CD14-positive monocyte (primary cell): ENCODE measurements at regions not wholly inside any gene's neighbourhood (a gene's known extent, or its start where the extent isn't known, plus 50 kb on each side); places are given as distances from the start of the nearest gene placed in this dataset.

Source experiments
- DNase-seq, 3 donors: peaks; one replicate each; pipeline ENCODE4 v3.0.0-alpha.2; 2011 to 2022
- H2AFZ ChIP-seq: 2 replicates; pipeline ENCODE4 v1.6.0; 2012; ENCODE audit warnings: mild to moderate bottlenecking, low read depth, low read length, inconsistent platforms; ENCODE audit not compliant: insufficient read depth, poor library complexity, severe bottlenecking
- H3K27ac ChIP-seq, 2 donors: 1 replicate in 1 of 2; 2 replicates in 1 of 2; pipeline ENCODE4 v1.5.1; 2012 to 2013; ENCODE audit warnings: low read length in 2 of 2, control low read depth in 1 of 2, inconsistent platforms in 1 of 2, low read depth in 1 of 2, mild to moderate bottlenecking in 1 of 2
- H3K27me3 ChIP-seq, 2 donors: one replicate each; pipeline versions ENCODE4 v1.6.0 to v1.6.1; 2011 to 2013; ENCODE audit warnings: low read length in 2 of 2; ENCODE audit not compliant: control insufficient read depth in 2 of 2, insufficient read depth in 2 of 2
- H3K36me3 ChIP-seq, 2 donors: replicated peaks in 1 of 2; 1 replicate in 1 of 2; 2 replicates in 1 of 2; pipeline versions ENCODE4 v1.5.1 to v1.6.1; 2012 to 2013; ENCODE audit warnings: low read length in 2 of 2, control low read depth in 1 of 2, inconsistent platforms in 1 of 2, mild to moderate bottlenecking in 1 of 2; ENCODE audit not compliant: insufficient read depth in 2 of 2, control insufficient read depth in 1 of 2
- H3K4me1 ChIP-seq, 2 donors: 1 replicate in 1 of 2; 2 replicates in 1 of 2; pipeline versions ENCODE4 v1.5.1 to v1.6.1; 2012 to 2013; ENCODE audit warnings: low read length in 2 of 2, control low read depth in 1 of 2, inconsistent platforms in 1 of 2, mild to moderate bottlenecking in 1 of 2, moderate library complexity in 1 of 2; ENCODE audit not compliant: insufficient read depth in 2 of 2, control insufficient read depth in 1 of 2
- H3K4me2 ChIP-seq: replicated peaks from 2 replicates; pipeline ENCODE3; 2012; ENCODE audit warnings: low read length, moderate library complexity, mild to moderate bottlenecking; ENCODE audit not compliant: poor library complexity, severe bottlenecking; ENCODE audit errors: extremely low read depth
- H3K4me3 ChIP-seq, 3 experiments: fragments of 200-600 bp in 1 of 3; sonication (generic) in 1 of 3; replicated peaks in 1 of 3; 1 replicate in 2 of 3; 2 replicates in 1 of 3; pipeline ENCODE4 v1.5.1; 2011 to 2013; ENCODE audit warnings: low read length in 3 of 3, mild to moderate bottlenecking in 3 of 3, control low read depth in 2 of 3, low read depth in 2 of 3, inconsistent platforms in 1 of 3, moderate library complexity in 1 of 3
- H3K79me2 ChIP-seq: 2 replicates; pipeline ENCODE4 v1.6.0; 2012; ENCODE audit warnings: mild to moderate bottlenecking, control low read depth, inconsistent platforms, low read length, moderate library complexity; ENCODE audit not compliant: insufficient read depth
- H3K9ac ChIP-seq: 2 replicates; pipeline ENCODE4 v1.6.0; 2017; ENCODE audit warnings: low read length, mild to moderate bottlenecking; ENCODE audit not compliant: insufficient read depth, poor library complexity, severe bottlenecking
- H3K9me3 ChIP-seq, 2 donors: replicated peaks in 1 of 2; 1 replicate in 1 of 2; 2 replicates in 1 of 2; pipeline versions ENCODE4 v1.5.1 to v1.6.1; 2012 to 2013; ENCODE audit warnings: low read length in 2 of 2, control low read depth in 1 of 2; ENCODE audit not compliant: control insufficient read depth in 1 of 2, insufficient read depth in 1 of 2
- H4K20me1 ChIP-seq: 2 replicates; pipeline ENCODE4 v1.6.0; 2012; ENCODE audit warnings: mild to moderate bottlenecking, low read length, control low read depth, moderate library complexity; ENCODE audit not compliant: insufficient read depth
- H3K27ac Mint-ChIP-seq, 7 donors: one replicate each; pipeline ENCODE4 v1.8.0; 2020; ENCODE audit warnings: mild to moderate bottlenecking in 7 of 7, mixed read lengths in 7 of 7, moderate library complexity in 6 of 7, inconsistent platforms in 2 of 7
- H3K27me3 Mint-ChIP-seq, 3 donors: one replicate each; pipeline ENCODE4 v1.8.0; 2021 to 2022; ENCODE audit warnings: low read depth in 3 of 3, mild to moderate bottlenecking in 3 of 3, mixed read lengths in 3 of 3, moderate library complexity in 3 of 3, inconsistent platforms in 1 of 3
- H3K36me3 Mint-ChIP-seq, 2 donors: one replicate each; pipeline ENCODE4 v1.8.0; 2020; ENCODE audit warnings: mixed read lengths in 2 of 2, inconsistent platforms in 1 of 2, mild to moderate bottlenecking in 1 of 2
- H3K4me1 Mint-ChIP-seq: one replicate; pipeline ENCODE4 v1.8.0; 2020; ENCODE audit warnings: mild to moderate bottlenecking, mixed read lengths
- H3K4me3 Mint-ChIP-seq, 2 donors: one replicate each; pipeline ENCODE4 v1.8.0; 2020; ENCODE audit warnings: mild to moderate bottlenecking in 2 of 2, mixed read lengths in 2 of 2, moderate library complexity in 1 of 2
- H3K9me3 Mint-ChIP-seq, 7 donors: one replicate each; pipeline ENCODE4 v1.8.0; 2020 to 2022; ENCODE audit warnings: mixed read lengths in 7 of 7, mild to moderate bottlenecking in 6 of 7, moderate library complexity in 6 of 7, inconsistent platforms in 2 of 7
- CTCF ChIP-seq: fragments of 200-600 bp; IDR thresholded peaks from one replicate; pipeline ENCODE4 v1.8.0; 2022; ENCODE audit warnings: antibody characterized with exemption, mild to moderate bottlenecking
- WGBS: methylation state at CpG from one replicate; pipeline ENCODE4 v1.1.5; 2013; ENCODE audit warnings: missing lambda C conversion rate; ENCODE audit not compliant: insufficient coverage; 5-methylcytosine and 5-hydroxymethylcytosine counted together
- intact Hi-C, 2 donors: fragments of 100-400 bp; cut with micrococcal nuclease; formaldehyde crosslinking; loops; one replicate each; pipeline versions ENCODE4 v1.15.0 to v1.15.1; 2023

- Mint-ChIP-seq H3K27me3 (peaks cover 0 to 7% (median 0%) of the 10 kb centered on the region in 3 donors), H3K9me3 (peaks cover 0 to 6% (median 0%) of the 10 kb centered on the region in 7 donors), H3K4me1 (peaks cover 4% of the 10 kb centered on the region), H3K27ac (no peak overlapping the region), H3K36me3 (no peaks in the 10 kb centered on the region), H3K4me3 (no peak overlapping the region)
- no peaks in the 10 kb centered on the region for H3K27me3 ChIP-seq
- H3K27ac ChIP-seq = no peak overlapping the region
- H2AFZ ChIP-seq = no peak overlapping the region
- H3K4me3 ChIP-seq = no peak overlapping the region
- no peak for DNase-seq
- peaks cover 0 to 2% of the 10 kb centered on the region in 2 donors for H3K4me1 ChIP-seq
- intact Hi-C loops = no loop called here
- no peaks in the 10 kb centered on the region for H3K36me3 ChIP-seq
- H3K9ac ChIP-seq = no peak overlapping the region
- no peaks in the 10 kb centered on the region for H3K79me2 ChIP-seq
- H3K4me2 ChIP-seq = no peak overlapping the region
- WGBS = 90% methylated on average over 2 of the region's 3 CpGs
- H4K20me1 ChIP-seq = no peaks in the 10 kb centered on the region
- no peaks in the 10 kb centered on the region for H3K9me3 ChIP-seq
- no peak for TF ChIP-seq CTCF
Measured at GRCh38 chrX:39886282-39886681, 211.5 kb downstream of the BCOR start.

GRCh38 chrX:39888730-39889129 lies 209.0 kb downstream of the BCOR start:
- Histone ChIP-seq H3K79me2 (no peaks in the 10 kb centered on the region), H3K9ac (no peak overlapping the region), H3K27ac (no peak overlapping the region), H4K20me1 (no peaks in the 10 kb centered on the region), H2AFZ (no peak overlapping the region), H3K4me2 (no peak overlapping the region), H3K36me3 (no peaks in the 10 kb centered on the region), H3K27me3 (no peaks in the 10 kb centered on the region), H3K9me3 (no peaks in the 10 kb centered on the region), H3K4me1 (peaks cover 8 to 11% of the 10 kb centered on the region in 2 donors), H3K4me3 (no peak overlapping the region)
- no peaks in the 10 kb centered on the region for H3K36me3 Mint-ChIP-seq
- H3K9me3 Mint-ChIP-seq = peaks cover 0 to 6% (median 0%) of the 10 kb centered on the region in 7 donors
- intact Hi-C loops = no loop called here
- DNase-seq = no peak
- no peak overlapping the region for H3K27ac Mint-ChIP-seq
- H3K4me3 Mint-ChIP-seq = no peak overlapping the region
- H3K27me3 Mint-ChIP-seq = peaks cover 0 to 10% (median 0%) of the 10 kb centered on the region in 3 donors
- WGBS = 100% methylated on average over 1 of the region's 1 CpG
- TF ChIP-seq CTCF = no peak
- peaks cover 13% of the 10 kb centered on the region for H3K4me1 Mint-ChIP-seq
